ENCODE measurements at regions not wholly inside any gene's neighbourhood (a gene's known extent, or its start where the extent isn't known, plus 50 kb on each side); places are given as distances from the start of the nearest gene placed in this dataset.

- no peaks in the 10 kb centered on the region for H3K27me3 ChIP-seq (ENCODE audit: insufficient read depth, low read depth, low read length)
- no peaks in the 10 kb centered on the region for H3K9me3 ChIP-seq (ENCODE audit: low read length)
- no peak overlapping the region for H3K4me3 ChIP-seq (ENCODE audit: low read length)
- TF ChIP-seq EZH2 (IDR thresholded peaks at IDR 0.05; ENCODE audit: borderline replicate concordance, insufficient read depth, low read length, poor library complexity, severe bottlenecking) (no peak), TAF1 (IDR thresholded peaks at IDR 0.05; ENCODE audit: low read depth) (no peak), RAD21 (conservative IDR thresholded peaks at IDR 0.05) (no peak), REST (IDR thresholded peaks at IDR 0.05; ENCODE audit: borderline replicate concordance) (no peak), MXI1 (conservative IDR thresholded peaks at IDR 0.05; ENCODE audit: poor library complexity, severe bottlenecking) (no peak), CTCF (IDR thresholded peaks at IDR 0.05; ENCODE audit: poor library complexity, severe bottlenecking) (no peak)
- H3K79me2 ChIP-seq (replicated peaks; ENCODE audit: insufficient read depth, low read length) = no peaks in the 10 kb centered on the region
- H3K27ac ChIP-seq (ENCODE audit: low read length) = no peak overlapping the region
- no peaks in the 10 kb centered on the region for H3K9me2 ChIP-seq (ENCODE audit: insufficient read depth, low read length)
- no peak overlapping the region for H3K9ac ChIP-seq (ENCODE audit: low read length)
- H3K36me3 ChIP-seq (ENCODE audit: insufficient read depth, low read length) = no peaks in the 10 kb centered on the region
- no peak overlapping the region for H3K4me2 ChIP-seq (ENCODE audit: low read length)
- no peak overlapping the region for H2AFZ ChIP-seq (ENCODE audit: low read depth, low read length)
- no peaks in the 10 kb centered on the region for H4K20me1 ChIP-seq (ENCODE audit: insufficient read depth)
- no peaks in the 10 kb centered on the region for H3F3A ChIP-seq (ENCODE audit: insufficient read depth, low read length, poor library complexity, severe bottlenecking)
These were observed 152.2 kb upstream of the RGS6 start for GRCh38 chr14:71780075-71780474.

- no peaks in the 10 kb centered on the region for H3K79me2 ChIP-seq (replicated peaks; ENCODE audit: insufficient read depth, low read length)
- no peaks in the 10 kb centered on the region for H3K9me3 ChIP-seq (ENCODE audit: low read length)
- H3K4me2 ChIP-seq (ENCODE audit: low read length) = no peak overlapping the region
- no peak overlapping the region for H3K4me3 ChIP-seq (ENCODE audit: low read length)
- no peak overlapping the region for H3K9ac ChIP-seq (ENCODE audit: low read length)
- no peak overlapping the region for H3K27ac ChIP-seq (ENCODE audit: low read length)
- H3F3A ChIP-seq (ENCODE audit: insufficient read depth, low read length, poor library complexity, severe bottlenecking) = no peaks in the 10 kb centered on the region
- TF ChIP-seq MXI1 (conservative IDR thresholded peaks at IDR 0.05; ENCODE audit: poor library complexity, severe bottlenecking) (no peak), EP300 (conservative IDR thresholded peaks at IDR 0.05; ENCODE audit: poor library complexity, severe bottlenecking) (no peak), EZH2 (IDR thresholded peaks at IDR 0.05; ENCODE audit: borderline replicate concordance, insufficient read depth, low read length, poor library complexity, severe bottlenecking) (no peak), TAF1 (IDR thresholded peaks at IDR 0.05; ENCODE audit: low read depth) (no peak), POLR2AphosphoS5 (IDR thresholded peaks at IDR 0.05) (no peak), CTCF (IDR thresholded peaks at IDR 0.05; ENCODE audit: poor library complexity, severe bottlenecking) (no peak)
- no peaks in the 10 kb centered on the region for H3K36me3 ChIP-seq (ENCODE audit: insufficient read depth, low read length)
- H3K27me3 ChIP-seq (ENCODE audit: insufficient read depth, low read depth, low read length) = no peaks in the 10 kb centered on the region
- no peaks in the 10 kb centered on the region for H4K20me1 ChIP-seq (ENCODE audit: insufficient read depth)
- no peaks in the 10 kb centered on the region for H3K9me2 ChIP-seq (ENCODE audit: insufficient read depth, low read length)
- H2AFZ ChIP-seq (ENCODE audit: low read depth, low read length) = no peak overlapping the region
These were observed 151.4 kb upstream of the RGS6 start for GRCh38 chr14:71780822-71781221.
